ENCODE measurements at regions not wholly inside any gene's neighbourhood (a gene's known extent, or its start where the extent isn't known, plus 50 kb on each side); places are given as distances from the start of the nearest gene placed in this dataset.
A peak's percentile ranks its signal among the peaks of the same experiment; 100 is the strongest.

- no peak for DNase-seq (ENCODE audit: low spot score)
Measured at GRCh38 chr6:29999416-29999815, 57.1 kb downstream of the HLA-A start.

- DNase-seq (ENCODE audit: low spot score), result no peak
Measured at GRCh38 chr6:30000156-30000791, 57.9 kb downstream of the HLA-A start.

- peak; percentile 60 for DNase-seq (ENCODE audit: low spot score)
Measured at GRCh38 chr6:30002871-30003270, 58.2 kb upstream of the POLR1H start.

- no peak for DNase-seq (ENCODE audit: low spot score)
Measured at GRCh38 chr6:30005482-30005881, 55.6 kb upstream of the POLR1H start.

- DNase-seq (ENCODE audit: low spot score), result peak; percentile 38
Measured at GRCh38 chr6:30006170-30007131, 54.6 kb upstream of the POLR1H start.

- DNase-seq (ENCODE audit: low spot score), result no peak
Measured at GRCh38 chr6:30007132-30007764, 53.8 kb upstream of the POLR1H start.

- no peak for DNase-seq (ENCODE audit: low spot score)
Measured at GRCh38 chr6:30009113-30009512, 52.0 kb upstream of the POLR1H start.

All from AG08396 (cell line).